Uterus (tissue), 3 donors: ENCODE measurements at regions not wholly inside any gene's neighbourhood (a gene's known extent, or its start where the extent isn't known, plus 50 kb on each side); places are given as distances from the start of the nearest gene placed in this dataset.

Experiments used
- DNase-seq, 2 donors: peaks; one replicate each; pipeline ENCODE4 v3.0.0-alpha.2; 2019 to 2020
- H3K27ac ChIP-seq, 2 donors: fragments of 200-600 bp; sonication (generic); 1 replicate in 1 of 2; 2 replicates in 1 of 2; pipeline ENCODE4 v1.5.1; 2016 to 2018
- H3K27me3 ChIP-seq, 2 donors: fragments of 200-600 bp; sonication (generic); one replicate each; pipeline ENCODE4 v1.5.1; 2018 to 2019; ENCODE audit warnings: control low read depth in 1 of 2
- H3K36me3 ChIP-seq, 2 donors: fragments of 200-600 bp; sonication (generic); one replicate each; pipeline ENCODE4 v1.5.1; 2019; ENCODE audit warnings: control low read depth in 1 of 2
- H3K4me1 ChIP-seq, 2 donors: fragments of 200-600 bp; sonication (generic); one replicate each; pipeline ENCODE4 v1.5.1; 2018 to 2019; ENCODE audit warnings: control low read depth in 1 of 2
- H3K4me3 ChIP-seq, 2 donors: fragments of 200-600 bp; sonication (generic); 1 replicate in 1 of 2; 2 replicates in 1 of 2; pipeline ENCODE4 v1.5.1; 2018 to 2019; ENCODE audit warnings: mild to moderate bottlenecking in 1 of 2
- H3K9me3 ChIP-seq, 2 donors: fragments of 200-600 bp; sonication (generic); one replicate each; pipeline ENCODE4 v1.5.1; 2019; ENCODE audit warnings: control low read depth in 1 of 2
- CTCF ChIP-seq, 4 experiments: fragments of 200-600 bp in 2 of 4; fragments of 450-650 bp in 2 of 4; sonication (generic) in 2 of 4; IDR thresholded peaks; one replicate each; pipeline ENCODE4 v1.5.1; 2016 to 2019; ENCODE audit warnings: antibody characterized with exemption in 4 of 4, mild to moderate bottlenecking in 2 of 4, moderate library complexity in 1 of 4
- POLR2A ChIP-seq, 2 donors: fragments of 450-650 bp; IDR thresholded peaks; one replicate each; pipeline ENCODE4 v1.6.1; 2016; ENCODE audit warnings: antibody characterized with exemption in 2 of 2, mild to moderate bottlenecking in 1 of 2, moderate library complexity in 1 of 2
- intact Hi-C: fragments of 100-400 bp; cut with DNase I; formaldehyde crosslinking; loops from one replicate; pipeline ENCODE4 v1.15.1; 2023; ENCODE audit warnings: low total_unique reads
- donor health status: DM: yes; HTN: yes; CAD: no.

GRCh38 chr16:50430076-50430475, 61.3 kb upstream of the BRD7 start:
- no peaks in the 10 kb centered on the region for H3K4me1 ChIP-seq

GRCh38 chr16:50428742-50429141, 60.0 kb upstream of the BRD7 start:
- TF ChIP-seq CTCF (IDR thresholded peaks at IDR 0.05): no peak
- TF ChIP-seq POLR2A (IDR thresholded peaks at IDR 0.05): no peak
- Histone ChIP-seq H3K4me3 (no peak overlapping the region), H3K36me3 (no peaks in the 10 kb centered on the region), H3K9me3 (no peaks in the 10 kb centered on the region), H3K27me3 (no peaks in the 10 kb centered on the region), H3K4me1 (no peaks in the 10 kb centered on the region), H3K27ac (no peak overlapping the region)
- intact Hi-C loops: no loop called here
- no peak for DNase-seq

More at GRCh38 chr16:50430076-50430475, 61.3 kb upstream of the BRD7 start:
- intact Hi-C loops: no loop called here
- H3K27me3 ChIP-seq: no peaks in the 10 kb centered on the region
- no peak for DNase-seq
- TF ChIP-seq CTCF (IDR thresholded peaks at IDR 0.05) (no peak), POLR2A (IDR thresholded peaks at IDR 0.05) (no peak)
- H3K36me3 ChIP-seq: no peaks in the 10 kb centered on the region
- no peak overlapping the region for H3K27ac ChIP-seq
- no peaks in the 10 kb centered on the region for H3K9me3 ChIP-seq
- no peak overlapping the region for H3K4me3 ChIP-seq

- Histone ChIP-seq H3K27ac (no peak overlapping the region), H3K27me3 (no peaks in the 10 kb centered on the region), H3K4me1 (no peaks in the 10 kb centered on the region), H3K4me3 (no peak overlapping the region), H3K9me3 (no peaks in the 10 kb centered on the region), H3K36me3 (no peaks in the 10 kb centered on the region)
- TF ChIP-seq CTCF (IDR thresholded peaks at IDR 0.05) (no peak), POLR2A (IDR thresholded peaks at IDR 0.05) (no peak)
- intact Hi-C loops: no loop called here
- DNase-seq: no peak
These were observed 59.3 kb upstream of the BRD7 start for GRCh38 chr16:50428116-50428515.

- Histone ChIP-seq H3K4me3 (no peak overlapping the region), H3K27ac (no peak overlapping the region), H3K9me3 (no peaks in the 10 kb centered on the region), H3K36me3 (no peaks in the 10 kb centered on the region), H3K27me3 (no peaks in the 10 kb centered on the region), H3K4me1 (no peaks in the 10 kb centered on the region)
- TF ChIP-seq POLR2A (IDR thresholded peaks at IDR 0.05): no peak
- no peak for TF ChIP-seq CTCF (IDR thresholded peaks at IDR 0.05)
- no peak for DNase-seq
- intact Hi-C loops: no loop called here
These were observed 58.3 kb upstream of the BRD7 start for GRCh38 chr16:50427107-50427506.

GRCh38 chr16:50425648-50426047, 56.9 kb upstream of the BRD7 start:
- no peaks in the 10 kb centered on the region for H3K4me1 ChIP-seq
- H3K4me3 ChIP-seq: no peak overlapping the region
- no peaks in the 10 kb centered on the region for H3K36me3 ChIP-seq
- H3K27ac ChIP-seq: no peak overlapping the region
- intact Hi-C loops: no loop called here
- no peaks in the 10 kb centered on the region for H3K27me3 ChIP-seq
- TF ChIP-seq CTCF (IDR thresholded peaks at IDR 0.05): no peak
- no peak for TF ChIP-seq POLR2A (IDR thresholded peaks at IDR 0.05)
- no peaks in the 10 kb centered on the region for H3K9me3 ChIP-seq
- no peak for DNase-seq
